CD4-positive, alpha-beta T cell treated with Interleukin-17A for 4 hours (primary cell): ENCODE measurements at regions not wholly inside any gene's neighbourhood (a gene's known extent, or its start where the extent isn't known, plus 50 kb on each side); places are given as distances from the start of the nearest gene placed in this dataset.

Experiments used
- DNase-seq: peaks from one replicate; pipeline ENCODE4 v3.0.0-alpha.2; 2020; ENCODE audit warnings: mixed read lengths

DNA sequence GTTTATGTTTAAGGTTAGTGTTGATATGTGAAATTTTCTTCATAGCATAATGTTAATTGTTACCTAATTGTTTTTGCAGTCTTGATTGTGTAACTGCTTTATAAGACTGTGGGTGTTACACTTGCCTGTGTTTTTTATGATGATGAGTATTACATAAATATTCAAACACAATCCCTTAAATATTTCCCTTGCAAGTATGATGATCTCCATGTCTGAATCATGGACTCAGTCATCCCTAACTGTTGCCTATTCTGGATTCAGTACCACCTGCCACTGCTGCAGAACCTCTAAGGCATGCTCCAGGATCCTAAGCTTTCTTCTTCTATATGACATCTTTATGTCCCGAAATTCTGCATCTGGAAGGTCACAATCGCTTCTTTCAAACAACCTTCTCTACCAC is 246.3 kb upstream of the CLEC14A start:
- no peak for DNase-seq

DNA sequence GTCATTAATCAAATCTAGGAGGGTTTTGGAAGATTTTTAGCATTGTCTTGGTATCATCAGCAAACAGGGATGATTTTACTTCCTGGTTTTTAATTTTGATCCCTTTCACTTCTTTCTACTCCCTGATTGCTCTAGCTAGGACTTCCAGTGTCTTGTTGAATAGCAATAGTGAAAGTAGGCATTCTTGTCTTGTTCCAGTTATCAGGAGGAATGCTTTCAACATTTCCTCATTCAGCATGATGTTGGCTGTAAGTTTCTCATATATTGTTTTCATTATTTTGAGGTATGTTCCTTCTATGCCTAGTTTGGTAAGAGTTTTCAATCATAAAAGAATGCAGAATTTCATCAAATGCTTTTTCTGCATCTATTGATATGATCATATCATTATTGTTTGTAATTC is 244.2 kb upstream of the CLEC14A start:
- no peak for DNase-seq

DNA sequence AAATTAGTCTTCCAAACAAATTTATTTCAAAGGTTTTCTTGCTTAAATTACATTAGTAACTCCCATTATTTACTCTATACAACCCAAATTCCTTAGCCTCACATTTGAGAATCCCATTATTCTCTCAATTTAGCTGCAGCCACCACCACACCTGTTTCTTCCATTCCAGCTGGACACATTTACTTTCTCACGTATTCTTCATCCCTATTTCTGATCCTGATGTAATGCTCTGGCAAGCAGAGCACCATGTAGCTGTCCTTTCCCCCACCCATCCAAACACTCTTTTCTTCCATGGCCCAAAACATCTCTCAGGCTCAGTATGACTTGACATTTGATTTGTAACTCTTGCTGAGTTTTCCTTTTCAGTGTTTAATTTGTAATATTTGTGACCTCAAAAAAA is 240.2 kb upstream of the CLEC14A start:
- no peak for DNase-seq

DNA sequence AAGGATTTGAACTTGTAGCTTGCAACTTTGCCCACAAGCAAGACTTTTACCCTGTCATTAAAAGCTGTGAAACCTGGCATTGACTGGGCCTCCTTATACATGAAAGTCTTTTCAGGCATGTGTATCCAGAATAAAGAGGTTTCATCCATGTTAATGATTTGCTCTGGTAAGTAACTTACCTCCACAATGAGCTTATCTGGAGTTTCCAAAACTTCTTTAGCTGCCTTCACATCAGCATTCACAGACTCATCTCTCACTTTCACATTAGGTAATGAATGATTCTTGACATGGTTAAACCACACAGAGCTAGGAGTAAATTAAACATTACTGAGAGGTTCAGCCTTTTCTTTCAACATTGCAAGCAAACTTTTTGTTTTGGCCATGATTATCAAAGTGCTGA is 234.4 kb upstream of the CLEC14A start:
- no peak for DNase-seq

DNA sequence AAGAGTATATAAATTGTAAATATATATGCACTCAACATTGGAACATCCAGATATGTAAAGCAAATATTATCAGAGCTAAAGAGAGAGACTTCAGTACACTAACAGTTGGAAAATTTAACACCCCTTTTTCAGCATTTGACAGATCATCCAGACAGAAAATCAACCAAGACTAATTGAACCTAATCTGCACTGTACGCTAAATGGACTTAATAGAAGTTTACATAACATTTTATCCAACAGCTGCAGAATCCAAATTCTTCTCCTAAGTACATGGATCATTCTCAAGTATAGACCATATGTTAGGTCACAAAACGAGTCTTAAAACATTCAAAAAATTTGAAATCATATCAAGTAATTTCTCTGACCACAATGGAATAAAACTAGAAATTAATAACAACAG is 229.1 kb upstream of the CLEC14A start:
- DNase-seq, result no peak

DNA sequence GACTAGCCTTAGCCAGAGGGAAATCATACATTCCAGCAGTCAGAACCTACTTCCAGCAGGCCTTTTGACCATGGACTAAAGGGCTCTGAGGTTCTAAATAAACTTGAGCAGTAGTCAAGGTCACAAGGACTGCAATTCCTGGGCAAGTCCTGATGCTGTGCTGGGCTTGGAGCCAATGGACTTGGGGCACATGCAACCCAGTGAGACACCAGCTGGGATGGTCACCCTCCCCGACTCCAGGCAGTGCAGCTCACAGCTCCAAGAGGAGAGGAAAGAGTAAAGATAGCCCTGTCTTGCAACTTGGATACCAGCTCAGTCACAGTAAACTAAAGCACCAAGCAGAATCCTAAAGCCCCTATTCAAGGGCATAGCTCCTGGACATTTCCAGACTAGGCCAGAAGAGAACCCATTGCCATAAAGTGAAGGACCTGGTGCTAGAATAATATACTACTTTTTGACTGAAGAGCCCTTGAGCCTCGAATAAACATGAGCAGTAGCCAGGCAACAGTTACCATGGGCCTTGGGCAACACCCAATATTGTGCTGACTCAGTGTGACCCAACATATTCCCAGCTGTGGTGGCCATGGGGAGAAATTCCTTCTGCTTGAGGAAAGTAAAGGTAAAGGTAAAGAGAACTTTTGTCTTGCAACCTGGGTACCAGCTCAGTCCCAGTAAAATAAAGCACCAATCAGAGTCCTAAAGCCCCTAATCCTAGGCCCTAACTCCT is 226.2 kb upstream of the CLEC14A start:
- DNase-seq, result no peak

DNA sequence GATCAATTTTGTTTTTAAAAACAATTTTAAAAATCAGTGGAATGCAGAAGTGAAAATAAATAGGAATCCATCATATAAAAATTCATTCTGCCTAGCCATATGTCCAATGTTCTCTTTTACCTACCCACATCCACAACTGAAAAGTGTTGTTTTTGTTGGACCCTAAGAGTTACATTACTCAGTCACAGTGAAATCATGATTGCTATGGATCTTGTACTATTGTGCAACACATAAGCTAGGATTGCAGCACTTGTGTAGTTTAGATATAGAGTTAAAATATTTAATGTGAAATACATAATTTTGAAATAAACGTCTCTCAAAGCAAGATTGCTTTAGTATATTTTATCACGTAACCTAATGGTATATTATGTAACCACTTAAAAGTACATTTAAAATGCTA is 213.3 kb upstream of the CLEC14A start:
- DNase-seq, result no peak

DNA sequence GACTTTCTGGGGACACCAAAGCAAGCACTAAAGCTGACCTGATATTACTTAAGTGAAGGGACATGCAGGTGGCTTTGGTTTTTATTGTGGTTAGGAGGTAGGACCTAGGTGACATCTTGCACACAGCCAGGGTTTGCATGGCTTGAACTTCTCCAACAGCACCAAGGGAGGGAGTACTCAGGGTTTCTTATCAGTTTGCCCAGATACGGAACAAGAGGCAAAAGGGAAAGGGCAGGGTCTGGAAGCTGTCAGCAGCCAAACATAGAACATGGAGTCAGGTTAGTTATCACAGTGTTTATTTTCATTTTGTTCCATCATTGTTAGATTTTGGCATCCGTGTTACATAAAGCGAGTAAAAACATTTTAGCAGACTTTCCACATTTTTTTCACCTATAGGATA is 186.3 kb upstream of the CLEC14A start:
- no peak for DNase-seq

DNA sequence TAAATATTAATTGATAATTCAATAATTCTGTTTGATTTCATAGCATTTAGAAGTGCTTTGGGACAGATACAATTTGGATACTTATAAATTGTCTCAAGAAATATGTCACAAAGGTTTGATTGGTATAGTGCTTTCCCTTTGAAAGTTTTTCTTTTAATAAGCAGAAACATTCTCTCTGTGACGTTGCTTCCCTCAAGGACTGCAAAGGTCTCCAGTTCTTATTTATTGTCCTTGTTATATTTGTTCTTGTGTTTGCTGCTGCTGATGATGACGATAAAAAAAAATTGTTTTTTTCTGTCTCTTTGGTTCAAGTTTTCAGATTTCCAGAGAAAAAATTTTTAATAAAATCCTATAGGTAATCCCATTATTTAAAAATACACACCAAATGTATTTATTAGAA is 176.3 kb upstream of the CLEC14A start:
- DNase-seq, result no peak

DNA sequence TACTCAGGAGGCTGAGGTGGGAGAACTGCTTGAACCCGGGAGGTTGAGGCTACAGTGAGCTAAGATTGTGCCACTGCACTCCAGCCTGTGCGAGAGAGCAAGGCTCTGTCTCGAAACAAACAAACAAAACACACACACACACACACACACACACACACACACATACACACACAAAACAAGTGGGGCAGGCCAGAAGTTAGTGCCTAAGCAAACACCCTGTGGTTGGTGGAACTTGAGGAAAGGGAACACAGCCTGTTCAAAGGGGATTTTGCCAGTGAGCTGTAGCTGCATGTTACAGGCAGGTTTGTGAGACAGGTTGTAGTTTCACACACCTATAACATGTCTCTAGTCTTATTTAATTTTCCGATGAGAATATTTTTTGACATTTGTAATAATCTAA is 175.3 kb upstream of the CLEC14A start:
- no peak for DNase-seq

DNA sequence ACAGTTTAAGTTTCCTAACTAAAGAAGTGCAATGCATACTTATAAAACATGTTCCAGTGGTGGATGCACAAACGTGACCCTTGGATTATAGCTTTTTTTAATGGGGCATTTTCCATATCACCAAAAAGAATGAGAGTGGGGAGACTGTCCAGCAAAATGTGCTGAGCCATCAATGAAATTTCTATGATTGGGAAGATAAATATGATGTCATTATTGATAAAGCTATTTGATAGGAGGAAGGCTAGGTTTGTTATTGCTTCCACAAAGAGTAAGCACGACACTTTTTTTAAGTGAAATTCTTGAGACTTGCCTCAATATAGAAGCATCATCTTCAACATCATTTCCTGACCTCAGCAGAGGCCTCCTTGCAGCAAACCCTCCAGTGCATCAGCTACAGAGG is 174.6 kb upstream of the CLEC14A start:
- DNase-seq, result no peak

DNA sequence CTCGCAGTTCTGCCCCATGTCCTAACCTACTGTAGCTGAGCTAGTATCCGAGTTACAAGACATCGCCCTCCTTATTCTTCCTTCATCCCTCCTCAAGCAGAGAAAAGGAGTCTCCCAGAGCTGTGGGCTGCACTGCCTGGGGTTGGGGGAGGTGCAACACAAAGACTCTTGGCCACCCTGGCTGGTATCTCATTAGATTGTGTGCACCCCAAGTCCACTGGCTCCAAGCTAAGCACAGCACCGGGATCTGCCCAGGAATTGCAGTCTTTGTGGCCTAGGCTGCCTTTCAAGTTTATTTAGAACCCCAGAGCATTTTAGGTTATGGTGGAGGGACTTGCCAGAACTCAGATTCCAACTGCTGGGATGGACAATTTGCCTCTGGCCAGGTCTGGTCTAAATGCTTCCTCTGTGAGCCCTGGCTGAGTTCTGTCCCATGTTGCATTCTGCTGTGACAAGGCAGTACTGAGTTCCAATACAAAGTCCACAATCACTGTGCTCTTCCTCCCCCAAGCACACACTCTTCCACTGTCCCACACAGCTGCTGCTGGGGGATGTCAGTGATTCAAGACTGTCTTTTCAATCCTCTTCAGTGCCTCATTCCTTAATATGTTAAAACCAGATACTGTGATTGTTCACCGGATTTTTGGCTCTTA is 169.6 kb upstream of the CLEC14A start:
- DNase-seq, result no peak

DNA sequence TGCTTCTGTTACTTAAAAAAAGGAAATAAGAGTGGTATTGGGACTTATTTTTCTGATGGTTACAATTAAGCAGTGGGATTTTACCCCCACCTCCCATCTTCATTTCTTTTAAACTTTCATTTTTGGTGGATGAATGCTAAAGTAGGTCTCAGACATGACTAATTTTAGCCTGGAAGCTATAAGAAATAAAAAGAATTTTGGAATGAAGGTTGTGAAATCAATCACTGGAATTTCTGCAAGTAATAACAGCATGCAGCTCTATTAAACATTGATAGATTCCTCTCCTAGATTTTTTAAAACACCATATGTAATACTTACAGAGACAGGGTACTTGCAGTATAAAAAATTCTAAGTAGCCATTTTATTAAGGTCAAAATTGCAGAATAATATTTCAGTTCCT is 164.2 kb upstream of the CLEC14A start:
- DNase-seq, result no peak

DNA sequence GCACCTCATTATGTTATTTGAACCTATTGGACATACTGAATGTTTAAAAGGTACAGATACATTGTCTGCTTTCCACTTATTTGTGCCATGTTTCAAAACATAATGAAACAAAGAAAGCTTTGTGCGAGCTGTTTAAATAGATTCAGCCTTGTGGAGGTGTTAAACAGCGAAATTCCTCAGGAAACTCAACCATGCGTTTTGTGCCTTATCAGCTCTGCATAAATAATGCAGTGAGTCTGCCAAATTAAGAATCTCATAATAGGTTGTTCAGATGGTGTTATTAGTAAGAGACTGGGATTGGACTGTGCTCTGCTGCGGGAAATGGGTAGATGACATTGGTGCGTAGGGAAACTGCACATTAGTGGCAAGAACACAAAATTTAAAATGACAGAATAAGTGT is 163.7 kb upstream of the CLEC14A start:
- DNase-seq, result no peak

DNA sequence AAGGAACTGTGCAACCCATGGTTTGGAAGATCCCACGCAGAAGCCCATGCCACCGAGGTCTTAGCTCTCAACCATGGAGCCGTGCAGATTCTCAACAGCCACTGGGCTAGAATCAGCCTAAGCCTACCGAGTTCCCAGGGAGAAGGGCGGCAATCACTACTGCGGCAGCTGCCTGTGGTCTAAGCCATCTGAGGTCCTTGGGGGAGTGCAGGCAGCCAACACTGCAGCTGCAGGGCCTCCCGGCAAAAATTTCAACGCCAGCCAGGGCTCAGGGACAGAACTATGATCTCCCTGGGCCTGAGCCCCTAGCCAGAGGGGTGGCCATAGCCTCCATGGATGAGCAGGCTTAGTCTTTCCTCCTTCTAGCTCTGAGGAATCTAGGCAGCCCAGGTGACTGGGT is 156.8 kb upstream of the CLEC14A start:
- no peak for DNase-seq

DNA sequence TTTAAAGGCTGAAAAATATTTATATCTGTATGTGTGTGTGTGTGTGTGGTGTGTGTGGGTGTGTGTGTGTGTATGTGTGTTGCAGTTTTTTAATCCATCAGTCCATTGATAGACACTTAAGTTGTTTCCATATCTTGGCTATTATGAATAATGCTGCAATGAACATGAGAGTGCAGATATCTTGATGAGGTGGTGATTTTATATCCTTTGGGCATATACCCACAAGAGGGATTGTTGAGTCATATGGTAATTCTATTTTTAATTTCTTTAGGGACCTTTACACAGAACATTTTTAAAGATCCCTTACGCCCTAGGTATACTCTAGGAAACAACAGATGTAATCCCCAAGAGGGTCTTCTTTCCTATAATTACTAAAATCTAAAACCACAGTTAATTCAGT is 154.5 kb upstream of the CLEC14A start:
- no peak for DNase-seq

DNA sequence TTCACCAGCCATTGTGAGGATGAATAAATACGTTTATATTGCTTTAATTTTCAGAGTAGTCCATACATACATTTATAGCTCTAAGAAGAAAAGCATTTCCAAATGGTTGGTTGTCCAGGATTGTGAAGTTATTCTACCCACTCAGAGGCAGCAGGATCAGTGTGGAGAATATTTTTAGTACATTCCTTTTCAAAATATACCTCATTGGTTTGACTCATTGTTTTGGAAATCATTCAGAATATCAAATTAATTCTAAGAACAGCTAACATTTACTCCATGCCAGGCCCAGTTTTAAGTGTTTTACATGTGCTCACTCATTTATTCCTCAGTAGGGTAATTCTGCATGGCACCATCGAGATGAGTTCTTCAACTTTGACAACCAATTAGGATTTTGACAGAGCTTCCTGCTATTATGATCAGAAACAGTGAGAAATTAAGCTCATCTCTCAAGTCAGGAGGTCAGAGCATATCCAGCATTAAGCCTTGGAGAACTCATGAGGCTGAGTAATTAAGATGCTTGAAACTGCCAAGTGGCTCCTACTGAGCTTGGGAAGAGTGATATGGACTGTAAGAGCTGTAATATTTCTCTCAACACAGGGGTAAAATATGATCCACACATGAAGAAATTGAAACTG is 153.3 kb upstream of the CLEC14A start:
- no peak for DNase-seq

DNA sequence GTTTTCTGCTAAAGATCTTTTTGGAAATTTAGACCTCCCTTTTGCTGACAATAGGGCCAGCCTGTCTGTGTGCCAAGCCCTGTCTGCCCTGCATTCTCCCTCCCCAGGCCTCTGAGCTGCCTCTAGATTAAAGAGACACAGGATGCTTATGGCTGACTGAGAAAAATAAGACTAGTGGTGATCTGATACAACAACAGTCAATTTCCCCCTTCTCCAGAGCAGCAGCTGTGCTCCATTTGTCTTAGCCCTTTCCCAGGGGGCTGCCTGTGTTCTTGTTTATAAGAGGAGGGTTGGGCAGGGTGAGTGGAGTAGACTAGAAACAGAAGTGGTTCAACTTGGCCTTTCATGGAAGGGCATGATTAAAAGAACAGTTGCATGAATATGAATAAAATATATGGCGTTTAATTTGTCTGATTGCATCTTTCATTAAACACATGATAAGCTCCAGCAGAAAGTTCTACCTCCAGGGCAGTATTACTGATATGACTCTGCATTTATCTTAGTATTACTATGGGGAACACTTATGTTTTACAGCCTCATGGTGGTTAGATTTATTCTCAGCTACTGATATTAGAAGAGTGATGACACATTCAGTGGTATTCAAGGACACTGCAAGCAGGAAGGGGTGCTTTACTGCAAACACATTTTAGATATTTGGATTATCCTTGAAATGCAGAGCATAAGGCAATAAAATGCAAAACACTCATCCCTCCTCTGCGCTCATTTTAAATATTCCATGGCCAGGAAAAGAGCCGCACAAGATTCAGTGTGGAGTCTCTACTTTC is 150.2 kb upstream of the CLEC14A start:
- DNase-seq, result no peak

DNA sequence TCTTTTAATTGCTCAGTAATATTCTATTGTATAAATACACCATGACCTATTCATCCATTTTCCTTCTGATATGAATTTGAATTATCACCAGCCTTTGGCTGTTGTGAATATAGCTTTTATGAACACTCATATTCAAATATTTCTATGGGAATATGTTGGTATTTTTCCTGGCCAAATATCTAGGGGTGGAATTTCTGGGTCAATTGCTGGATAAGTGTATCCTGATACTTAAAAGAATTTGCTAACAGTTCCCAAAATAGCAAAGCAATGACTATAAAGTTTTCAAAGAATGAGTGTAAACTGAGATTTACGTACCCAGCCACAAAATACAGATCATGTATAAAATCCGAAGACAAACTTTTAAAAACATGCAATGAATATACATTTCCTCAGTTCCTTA is 148.7 kb upstream of the CLEC14A start:
- DNase-seq, result no peak

DNA sequence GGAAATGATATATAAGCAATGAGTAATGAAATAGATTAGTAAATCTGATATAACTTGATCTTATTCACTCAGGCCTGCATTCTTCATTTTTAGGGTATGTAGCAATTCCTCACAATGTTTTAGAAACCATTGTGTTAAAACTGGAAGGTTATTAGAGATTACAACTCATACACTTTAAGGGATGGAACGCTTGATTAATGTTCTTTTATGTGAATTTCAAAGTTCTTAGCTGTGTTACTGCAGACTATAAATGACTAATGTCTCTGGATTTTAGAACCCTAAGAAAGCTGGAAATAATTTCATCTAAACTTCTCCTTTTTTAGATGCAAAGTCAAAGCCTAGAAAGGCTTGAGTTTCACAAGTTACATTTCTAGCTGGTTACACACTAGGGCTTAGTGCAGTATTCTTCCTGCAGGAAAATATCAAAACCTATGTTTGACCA is 148.2 kb upstream of the CLEC14A start:
- DNase-seq, result no peak

DNA sequence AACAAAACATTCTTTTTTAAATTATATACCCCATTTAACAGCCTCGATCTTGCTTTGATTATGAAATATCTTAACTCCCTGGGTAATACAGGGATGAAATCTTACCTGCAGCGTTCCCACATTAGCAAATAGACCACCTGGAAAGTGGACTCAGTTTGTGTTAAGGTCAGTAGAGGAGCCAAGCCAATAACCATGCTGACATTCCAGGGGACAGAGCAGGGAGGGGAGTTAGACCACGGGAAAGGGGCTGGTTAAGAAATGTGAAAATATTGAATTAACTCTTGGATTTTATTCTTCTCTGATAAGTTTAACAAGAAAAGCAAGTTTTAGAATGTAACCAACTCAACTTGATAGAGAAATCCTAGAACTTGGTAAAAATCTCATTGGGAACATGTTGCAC is 144.9 kb upstream of the CLEC14A start:
- DNase-seq, result no peak

DNA sequence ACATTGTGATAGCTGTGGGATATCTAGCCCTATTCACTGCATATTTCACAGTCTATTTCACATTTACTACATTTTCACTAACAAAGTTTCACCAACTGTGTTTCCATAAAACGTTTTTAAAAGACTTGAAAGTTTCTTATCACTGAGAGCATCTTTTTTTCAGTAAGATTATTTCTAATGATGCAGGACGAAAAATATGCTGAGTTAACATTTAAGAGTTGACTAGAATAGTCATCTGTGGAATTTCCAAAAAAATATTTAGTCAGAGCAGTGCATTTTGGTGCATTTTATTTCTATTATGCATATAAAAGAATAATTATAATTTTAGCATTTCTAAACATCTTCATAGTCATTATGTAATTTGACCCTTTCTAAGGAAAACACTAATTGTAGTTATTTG is 143.8 kb upstream of the CLEC14A start:
- no peak for DNase-seq

DNA sequence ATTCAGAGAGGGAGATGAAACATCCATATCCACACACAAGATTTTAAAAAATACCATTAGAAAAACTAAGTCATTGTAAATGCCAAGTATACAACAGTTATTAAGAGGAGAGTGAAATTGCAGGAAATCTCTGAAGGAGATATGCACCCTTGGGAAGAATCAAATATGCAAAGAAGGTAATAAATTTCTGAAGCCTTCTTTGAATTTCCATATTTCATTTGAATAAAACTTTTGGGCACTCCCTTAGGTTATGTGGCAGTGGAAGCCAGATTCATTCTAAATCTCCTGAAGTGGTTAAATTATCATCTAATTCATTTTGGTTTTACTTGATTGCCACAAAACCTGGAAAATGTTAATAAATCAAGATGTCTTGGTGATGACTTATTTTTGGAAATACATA is 138.9 kb upstream of the CLEC14A start:
- no peak for DNase-seq

DNA sequence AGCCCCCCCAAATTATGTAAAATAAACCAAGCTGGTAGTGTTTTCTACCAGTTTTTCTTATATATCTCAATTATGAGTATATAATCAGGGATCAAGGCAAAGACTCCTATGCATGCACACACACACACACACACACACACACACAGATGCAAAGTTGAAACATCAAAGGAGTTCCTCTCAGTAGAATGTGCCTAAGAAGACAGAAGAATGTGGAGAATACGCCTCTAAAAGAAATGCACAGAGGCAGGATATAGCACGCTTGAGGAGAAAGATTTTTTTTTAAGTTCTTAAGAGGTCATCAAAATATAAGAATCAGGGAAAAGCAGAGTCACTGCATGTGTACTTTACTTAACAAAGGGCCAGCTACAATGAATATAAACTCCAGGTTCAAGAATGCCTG is 138.2 kb upstream of the CLEC14A start:
- DNase-seq, result no peak
